Panc1 (cell line): ENCODE measurements at regions not wholly inside any gene's neighbourhood (a gene's known extent, or its start where the extent isn't known, plus 50 kb on each side); places are given as distances from the start of the nearest gene placed in this dataset.

Experiments
- ATAC-seq: fragments of 200-7000 bp; cut with Tn5 transposase; 2 replicates; pipeline ENCODE4 v1.9.1; 2020; ENCODE audit warnings: mild to moderate bottlenecking, moderate library complexity
- BruUV-seq: library from RNA; stranded (reverse); fragments of 400-500 nt; replicated peaks from 2 replicates; lab custom pipeline; 2021; lab: Mats Ljungman, UMichigan
- CTCF ChIA-PET: fragments of 300-600 bp; sonication (Branson Sonifier 250); formaldehyde crosslinking; loops from one replicate; lab custom pipeline; 2022; ENCODE audit warnings: antibody characterized with exemption; lab: Charles Lee
- POLR2A ChIA-PET: fragments of 300-600 bp; sonication (Branson Sonifier 250); formaldehyde crosslinking; loops from one replicate; lab custom pipeline; 2022; ENCODE audit warnings: antibody characterized with exemption; lab: Charles Lee
- DNase-seq: peaks from one replicate; pipeline ENCODE4 v3.0.0-alpha.2; 2010; ENCODE audit warnings: low read depth, low spot score
- H3K27ac ChIP-seq: 2 replicates; pipeline ENCODE4 v1.5.1; 2011; ENCODE audit warnings: mild to moderate bottlenecking, low read length, inconsistent platforms
- H3K27me3 ChIP-seq: fragments of 200-500 bp; sonication (Bioruptor generic); 2 replicates; pipeline ENCODE4 v1.6.0; 2014; ENCODE audit warnings: low read length, inconsistent platforms; ENCODE audit not compliant: control insufficient read depth, insufficient read depth
- H3K36me3 ChIP-seq: fragments of 200-500 bp; sonication (Bioruptor generic); 2 replicates; pipeline ENCODE4 v1.5.1; 2014; ENCODE audit warnings: inconsistent platforms, mild to moderate bottlenecking, low read length, moderate library complexity; ENCODE audit not compliant: control insufficient read depth, insufficient read depth
- H3K4me1 ChIP-seq: 2 replicates; pipeline ENCODE4 v1.5.1; 2011; ENCODE audit warnings: inconsistent platforms, mild to moderate bottlenecking, low read length, moderate library complexity; ENCODE audit not compliant: control insufficient read depth, insufficient read depth
- H3K4me3 ChIP-seq, 2 experiments: 2 replicates each; pipeline ENCODE4 v1.5.1; 2011 to 2012; ENCODE audit warnings: low read depth in 2 of 2, low read length in 2 of 2, mild to moderate bottlenecking in 2 of 2, inconsistent platforms in 1 of 2, moderate library complexity in 1 of 2
- H3K9me3 ChIP-seq: fragments of 200-500 bp; sonication (Bioruptor generic); 2 replicates; pipeline ENCODE4 v1.5.1; 2014; ENCODE audit warnings: low read depth, mild to moderate bottlenecking, inconsistent platforms, low read length, moderate library complexity; ENCODE audit not compliant: control insufficient read depth, insufficient read depth
- CTCF ChIP-seq: fragments of 450-650 bp; IDR thresholded peaks from 2 replicates; pipeline ENCODE4 v1.5.1; 2017; ENCODE audit warnings: mild to moderate bottlenecking
- POLR2AphosphoS5 ChIP-seq: IDR thresholded peaks from 2 replicates; pipeline ENCODE4 v1.6.1; 2012; ENCODE audit warnings: mild to moderate bottlenecking, low read depth, low read length, moderate library complexity
- REST ChIP-seq, 2 experiments: IDR thresholded peaks; 2 replicates each; pipeline ENCODE4 v1.6.1; 2011 to 2012; ENCODE audit warnings: low read depth in 2 of 2, control low read depth in 1 of 2, low read length in 1 of 2, mild to moderate bottlenecking in 1 of 2, moderate library complexity in 1 of 2; ENCODE audit not compliant: insufficient read depth in 1 of 2
- SIN3A ChIP-seq: IDR thresholded peaks from 2 replicates; pipeline ENCODE4 v1.6.1; 2012; ENCODE audit warnings: low read depth, mild to moderate bottlenecking, low read length, moderate library complexity, borderline replicate concordance; ENCODE audit not compliant: insufficient read depth
- TCF7L2 ChIP-seq: IDR thresholded peaks from 2 replicates; pipeline ENCODE4 v1.6.1; 2011; ENCODE audit warnings: mild to moderate bottlenecking, low read depth, low read length, inconsistent platforms
- in situ Hi-C: cut with HindIII; loops from 2 replicates; pipeline ENCODE4 v1.10.0; 2016; ENCODE audit warnings: low sequenced_read_pairs, low pct_unique_long_range_greater_than_20kb
- intact Hi-C: fragments of 100-400 bp; cut with micrococcal nuclease; formaldehyde crosslinking; loops from one replicate; pipeline ENCODE4 v1.10.0; 2022; ENCODE audit not compliant: unreplicated experiment

DNA sequence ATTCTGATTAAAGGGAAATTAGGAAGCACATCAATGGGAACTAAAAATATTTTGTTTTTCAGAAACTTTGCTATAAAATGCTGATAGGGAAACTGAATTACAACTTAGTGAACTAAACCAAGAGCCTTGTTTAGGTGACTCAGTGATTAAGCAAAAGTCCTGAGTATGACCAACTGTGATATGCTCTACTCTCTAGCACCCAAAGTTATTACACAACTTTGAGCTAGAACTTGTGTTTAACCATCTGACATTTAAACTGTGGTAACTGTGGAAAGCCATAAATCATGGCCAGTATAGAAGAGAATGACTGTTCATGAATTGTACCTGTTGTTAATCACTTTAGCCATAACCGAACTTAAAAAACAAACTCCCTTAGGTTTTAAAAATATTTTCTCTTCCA, 127.4 kb downstream of the ZNF365 start:
- in situ Hi-C loops (no loop called here), intact Hi-C loops (no loop called here)
- Histone ChIP-seq H3K27me3 (0 out of 2 replicates have a peak, but pooled peaks cover 2% of the 10 kb centered on the region), H3K9me3 (no peaks in the 10 kb centered on the region), H3K27ac (no peak overlapping the region), H3K36me3 (no peaks in the 10 kb centered on the region), H3K4me3 (no peak overlapping the region), H3K4me1 (no peaks in the 10 kb centered on the region)
- ChIA-PET CTCF (no interaction called here), POLR2A (no interaction called here)
- ATAC-seq (no peak), DNase-seq (no peak)
- TF ChIP-seq SIN3A: no peak
- BruUV-seq: no TSS peak

DNA sequence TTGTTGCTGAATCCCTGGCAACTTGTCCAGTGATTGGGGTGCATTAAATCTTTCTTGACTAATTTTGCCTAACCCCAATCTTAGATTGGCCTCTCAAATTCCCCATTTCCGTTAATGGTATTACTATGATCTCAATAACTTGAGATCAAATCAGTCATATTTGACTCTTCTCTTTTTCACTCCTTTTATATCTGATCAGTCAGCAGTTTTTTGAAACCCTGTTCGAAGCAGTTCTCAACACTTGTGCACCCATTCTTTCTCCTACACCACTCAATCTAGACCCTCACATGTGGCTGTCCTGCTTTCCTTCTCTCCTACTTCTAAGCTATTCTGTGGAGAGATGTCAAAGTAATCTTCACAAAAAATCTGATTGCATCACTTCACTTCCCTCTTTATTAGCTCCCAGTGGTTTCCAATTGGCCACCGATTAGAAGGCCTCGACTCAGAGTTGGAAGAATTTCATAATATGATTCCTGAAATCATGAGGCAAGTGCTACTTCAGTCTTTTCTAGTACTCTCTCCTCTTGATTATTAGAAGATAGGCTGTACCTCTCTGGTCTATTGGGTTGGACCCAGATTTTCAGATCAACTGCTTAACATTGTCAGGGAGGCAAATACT, 128.9 kb downstream of the ZNF365 start:
- H3K4me1 ChIP-seq: no peaks in the 10 kb centered on the region
- H3K36me3 ChIP-seq: no peaks in the 10 kb centered on the region
- no peak for TF ChIP-seq SIN3A
- no peak for TF ChIP-seq REST (IDR thresholded peaks at IDR 0.05; ENCODE audit: insufficient read depth in 1 of 2, low read depth in 2 of 2, low read length in 1 of 2)
- ATAC-seq: no peak
- intact Hi-C loops (no loop called here), in situ Hi-C loops (no loop called here)
- H3K27me3 ChIP-seq: no peaks in the 10 kb centered on the region
- no peaks in the 10 kb centered on the region for H3K9me3 ChIP-seq
- H3K27ac ChIP-seq: no peak overlapping the region
- no peak overlapping the region for H3K4me3 ChIP-seq
- no peak for DNase-seq
- POLR2A ChIA-PET: no interaction called here
- CTCF ChIA-PET: interaction anchor here (0.6 kb wide), 1 partner anchor 335 kb away, joined by 4 read pairs; no protein-coding TSS in a partner anchor
- no TSS peak for BruUV-seq

GRCh38 chr10:62503872-62504271, 129.7 kb downstream of the ZNF365 start:
- POLR2A ChIA-PET: no interaction called here
- no TSS peak for BruUV-seq
- Histone ChIP-seq H3K9me3 (no peaks in the 10 kb centered on the region), H3K36me3 (no peaks in the 10 kb centered on the region), H3K4me1 (no peaks in the 10 kb centered on the region), H3K4me3 (no peak overlapping the region), H3K27me3 (no peaks in the 10 kb centered on the region), H3K27ac (no peak overlapping the region)
- TF ChIP-seq SIN3A (no peak), POLR2AphosphoS5 (no peak), REST (IDR thresholded peaks at IDR 0.05; ENCODE audit: insufficient read depth in 1 of 2, low read depth in 2 of 2, low read length in 1 of 2) (no peak), TCF7L2 (no peak), CTCF (no peak)
- CTCF ChIA-PET: interaction anchor here (0.6 kb wide), 1 partner anchor 334 kb away, joined by 4 read pairs; no protein-coding TSS in a partner anchor
- no peak for ATAC-seq
- DNase-seq: no peak
- intact Hi-C loops (no loop called here), in situ Hi-C loops (no loop called here)
